ENCODE measurements at regions not wholly inside any gene's neighbourhood (a gene's known extent, or its start where the extent isn't known, plus 50 kb on each side); places are given as distances from the start of the nearest gene placed in this dataset.

DNA sequence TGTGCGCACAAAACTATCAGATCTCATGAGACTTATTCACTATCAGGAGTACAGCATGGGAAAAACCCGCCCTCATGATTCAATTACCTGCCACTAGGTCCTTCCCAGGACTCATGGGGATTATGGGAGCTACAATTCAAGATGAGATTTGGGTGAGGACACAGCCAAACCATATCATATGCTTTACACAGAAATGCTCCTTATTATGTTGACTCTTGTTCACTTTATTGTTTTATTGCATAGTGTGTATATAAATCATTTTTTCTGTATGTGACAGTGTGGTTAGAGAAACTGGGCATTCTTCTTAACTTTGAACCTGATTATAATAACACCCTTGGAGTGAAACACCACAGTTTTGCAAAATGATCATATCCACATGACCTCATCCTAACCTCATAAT is 212.8 kb upstream of the TNRC6C start:
- no peaks in the 10 kb centered on the region for H3K4me1 ChIP-seq
- H3K27ac ChIP-seq (replicated peaks): no peak overlapping the region
- no peaks in the 10 kb centered on the region for H3K36me3 ChIP-seq
- no peak overlapping the region for H3K4me3 ChIP-seq
- no peaks in the 10 kb centered on the region for H3K9me3 ChIP-seq (replicated peaks)
- DNase-seq: no peak
- no peaks in the 10 kb centered on the region for H3K27me3 ChIP-seq (ENCODE audit: low read depth)
- intact Hi-C loops (cut with micrococcal nuclease): no loop called here
- TF ChIP-seq, protein P1, sequence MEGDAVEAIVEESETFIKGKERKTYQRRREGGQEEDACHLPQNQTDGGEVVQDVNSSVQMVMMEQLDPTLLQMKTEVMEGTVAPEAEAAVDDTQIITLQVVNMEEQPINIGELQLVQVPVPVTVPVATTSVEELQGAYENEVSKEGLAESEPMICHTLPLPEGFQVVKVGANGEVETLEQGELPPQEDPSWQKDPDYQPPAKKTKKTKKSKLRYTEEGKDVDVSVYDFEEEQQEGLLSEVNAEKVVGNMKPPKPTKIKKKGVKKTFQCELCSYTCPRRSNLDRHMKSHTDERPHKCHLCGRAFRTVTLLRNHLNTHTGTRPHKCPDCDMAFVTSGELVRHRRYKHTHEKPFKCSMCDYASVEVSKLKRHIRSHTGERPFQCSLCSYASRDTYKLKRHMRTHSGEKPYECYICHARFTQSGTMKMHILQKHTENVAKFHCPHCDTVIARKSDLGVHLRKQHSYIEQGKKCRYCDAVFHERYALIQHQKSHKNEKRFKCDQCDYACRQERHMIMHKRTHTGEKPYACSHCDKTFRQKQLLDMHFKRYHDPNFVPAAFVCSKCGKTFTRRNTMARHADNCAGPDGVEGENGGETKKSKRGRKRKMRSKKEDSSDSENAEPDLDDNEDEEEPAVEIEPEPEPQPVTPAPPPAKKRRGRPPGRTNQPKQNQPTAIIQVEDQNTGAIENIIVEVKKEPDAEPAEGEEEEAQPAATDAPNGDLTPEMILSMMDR (IDR thresholded peaks at IDR 0.05; ENCODE audit: borderline replicate concordance): no peak

DNA sequence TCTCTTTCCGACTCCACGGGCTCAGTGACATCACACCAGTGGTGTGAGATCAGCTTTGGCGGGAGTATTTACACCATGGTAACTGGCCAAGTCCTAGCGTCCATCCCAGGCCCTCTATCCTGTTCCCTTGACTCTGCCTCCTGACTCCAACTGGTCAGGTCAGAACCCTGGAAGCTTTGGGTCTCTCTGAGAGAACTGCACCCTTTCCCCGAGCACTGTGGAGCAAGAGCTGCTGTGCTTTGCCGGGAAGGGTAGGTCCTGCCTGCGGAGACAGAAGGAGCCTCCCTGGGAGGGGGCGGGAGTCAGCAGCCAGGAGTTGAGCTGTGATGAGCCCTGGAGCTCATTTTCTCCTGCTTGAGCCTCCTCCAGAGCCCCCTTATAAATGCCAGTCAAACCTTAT is 212.1 kb upstream of the TNRC6C start:
- Histone ChIP-seq H3K27ac (replicated peaks) (no peak overlapping the region), H3K4me1 (no peaks in the 10 kb centered on the region), H3K27me3 (ENCODE audit: low read depth) (no peaks in the 10 kb centered on the region), H3K4me3 (no peak overlapping the region), H3K9me3 (replicated peaks) (no peaks in the 10 kb centered on the region), H3K36me3 (no peaks in the 10 kb centered on the region)
- intact Hi-C loops (cut with micrococcal nuclease): no loop called here
- DNase-seq: no peak
- TF ChIP-seq, protein P1 (IDR thresholded peaks at IDR 0.05; ENCODE audit: borderline replicate concordance): no peak

DNA sequence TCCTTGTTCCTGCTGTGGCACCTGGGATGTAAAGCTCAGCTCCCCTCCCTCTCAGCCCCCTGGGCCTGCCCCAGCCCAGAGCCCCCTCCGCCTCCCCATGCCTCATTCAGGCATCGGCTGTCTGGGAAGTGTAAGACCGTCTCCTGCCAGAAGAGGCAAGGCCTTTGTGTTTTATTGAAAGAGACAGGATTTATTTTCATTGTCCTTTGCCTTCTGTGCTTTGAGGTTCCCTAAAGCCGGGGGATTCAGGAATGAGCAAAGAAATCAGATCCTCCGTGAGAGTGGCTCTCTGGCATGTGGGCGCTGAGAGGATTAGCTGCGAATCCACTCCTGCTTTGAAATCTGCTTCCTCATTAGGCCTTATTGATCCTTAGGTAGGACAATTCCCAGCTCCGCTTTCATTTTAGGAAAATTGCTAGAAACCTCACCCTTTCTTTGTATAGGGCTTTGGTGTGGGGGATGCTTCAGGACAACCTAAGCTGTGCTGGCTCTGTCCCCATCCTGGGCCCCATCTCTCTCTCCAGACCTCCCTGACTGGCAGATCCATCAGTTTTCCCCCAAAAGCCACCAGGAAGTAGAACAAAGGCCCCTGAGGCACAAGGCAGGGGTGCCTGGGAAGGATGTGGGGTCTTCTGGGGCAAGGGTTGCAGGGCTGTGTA is 211.5 kb upstream of the TNRC6C start:
- no peaks in the 10 kb centered on the region for H3K36me3 ChIP-seq
- H3K9me3 ChIP-seq (replicated peaks): no peaks in the 10 kb centered on the region
- TF ChIP-seq, protein P1 (IDR thresholded peaks at IDR 0.05; ENCODE audit: borderline replicate concordance): no peak
- no peak overlapping the region for H3K27ac ChIP-seq (replicated peaks)
- no peaks in the 10 kb centered on the region for H3K27me3 ChIP-seq (ENCODE audit: low read depth)
- H3K4me3 ChIP-seq: no peak overlapping the region
- intact Hi-C loops (cut with micrococcal nuclease): no loop called here
- no peak for DNase-seq
- no peaks in the 10 kb centered on the region for H3K4me1 ChIP-seq

DNA sequence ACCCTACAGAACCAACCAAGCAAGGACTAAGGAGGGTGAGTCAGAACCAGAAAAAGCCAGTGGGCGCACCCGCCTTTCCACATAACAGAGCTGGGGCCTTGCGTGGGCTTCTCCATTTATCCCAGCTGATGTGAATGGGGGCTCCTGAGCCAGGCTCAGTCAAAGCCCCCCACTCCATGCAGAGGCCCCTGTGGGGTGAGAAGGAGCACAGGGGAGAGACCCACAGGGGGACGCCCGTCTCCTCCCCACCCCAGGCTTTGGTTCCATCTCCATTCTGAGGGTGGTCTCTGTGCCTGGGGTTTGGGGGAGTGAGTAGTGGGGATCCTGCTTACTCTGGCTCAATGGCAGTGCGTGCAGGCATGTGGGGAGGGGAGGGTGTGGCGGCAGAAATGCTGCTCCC is 210.1 kb upstream of the TNRC6C start:
- intact Hi-C loops (cut with micrococcal nuclease): no loop called here
- TF ChIP-seq, protein P1 (IDR thresholded peaks at IDR 0.05; ENCODE audit: borderline replicate concordance): no peak

GRCh38 chr17:77749321-77749751 is 209.2 kb upstream of the TNRC6C start:
- Histone ChIP-seq H3K4me3 (no peak overlapping the region), H3K9me3 (replicated peaks) (no peaks in the 10 kb centered on the region), H3K27me3 (ENCODE audit: low read depth) (no peaks in the 10 kb centered on the region), H3K36me3 (no peaks in the 10 kb centered on the region), H3K4me1 (no peaks in the 10 kb centered on the region), H3K27ac (replicated peaks) (no peak overlapping the region)
- TF ChIP-seq, protein P1 (IDR thresholded peaks at IDR 0.05; ENCODE audit: borderline replicate concordance): no peak
- no peak for DNase-seq
- intact Hi-C loops (cut with micrococcal nuclease): no loop called here

More for the DNA sequence above, 210.1 kb upstream of the TNRC6C start:
- no peak overlapping the region for H3K4me3 ChIP-seq
- H3K9me3 ChIP-seq (replicated peaks): no peaks in the 10 kb centered on the region
- no peaks in the 10 kb centered on the region for H3K36me3 ChIP-seq
- H3K27me3 ChIP-seq (ENCODE audit: low read depth): no peaks in the 10 kb centered on the region
- H3K27ac ChIP-seq (replicated peaks): no peak overlapping the region
- DNase-seq: no peak
- H3K4me1 ChIP-seq: no peaks in the 10 kb centered on the region

Data from left ventricle myocardium inferior (tissue), 1 donor.